BJ (cell line): ENCODE measurements at regions not wholly inside any gene's neighbourhood (a gene's known extent, or its start where the extent isn't known, plus 50 kb on each side); places are given as distances from the start of the nearest gene placed in this dataset.

Source experiments
- CTCF ChIA-PET: fragments of 350-600 bp; formaldehyde crosslinking; extraction: SDS; loops from one replicate; lab custom pipeline; 2021; ENCODE audit warnings: antibody characterized with exemption, inconsistent platforms; lab: Yijun Ruan, JAX
- POLR2A ChIA-PET: fragments of 300-600 bp; sonication (Branson Sonifier 250); formaldehyde crosslinking; extraction: SDS; loops from one replicate; lab custom pipeline; 2021; ENCODE audit warnings: antibody characterized with exemption; lab: Charles Lee
- DNase-seq: peaks from one replicate; pipeline ENCODE4 v3.0.0-alpha.2; 2011; ENCODE audit warnings: low read depth
- H3K27me3 ChIP-seq: 2 replicates; pipeline ENCODE4 v1.6.0; 2011; ENCODE audit warnings: low read length; ENCODE audit not compliant: control insufficient read depth, insufficient read depth
- H3K36me3 ChIP-seq: 2 replicates; pipeline ENCODE4 v1.5.1; 2011; ENCODE audit warnings: low read length; ENCODE audit not compliant: control insufficient read depth, insufficient read depth
- H3K4me3 ChIP-seq: 2 replicates; pipeline ENCODE4 v1.5.1; 2011; ENCODE audit warnings: low read depth, mild to moderate bottlenecking, control low read depth, low read length
- CTCF ChIP-seq: IDR thresholded peaks from 2 replicates; pipeline ENCODE4 v1.5.1; 2011; ENCODE audit warnings: low read depth, mild to moderate bottlenecking, control low read depth, inconsistent platforms, low read length, moderate library complexity; ENCODE audit not compliant: insufficient read depth

GRCh38 chr6:14506656-14507246, 389.2 kb downstream of the CD83 start:
- no peak for DNase-seq
- TF ChIP-seq CTCF, result no peak
- Histone ChIP-seq H3K27me3 (peaks cover 1% of the 10 kb centered on the region; the same call in 1 of the 2 replicates), H3K36me3 (no peaks in the 10 kb centered on the region), H3K4me3 (no peak overlapping the region)
- ChIA-PET CTCF (interaction anchor here (0.6 kb wide), 1 partner anchor 181 kb away, joined by 3 read pairs; no protein-coding TSS in a partner anchor), POLR2A (no interaction called here)

GRCh38 chr6:14509120-14509519, 391.5 kb downstream of the CD83 start:
- POLR2A ChIA-PET, result no interaction called here
- no peak for DNase-seq
- no peak for TF ChIP-seq CTCF
- Histone ChIP-seq H3K27me3 (peaks cover 4% of the 10 kb centered on the region), H3K4me3 (no peak overlapping the region), H3K36me3 (no peaks in the 10 kb centered on the region)
- CTCF ChIA-PET, result interaction anchor here (0.6 to 1.2 kb wide), 2 partner anchors 8 to 224 kb away, joined by 3 to 4 read pairs; no protein-coding TSS in a partner anchor

- H3K4me3 ChIP-seq, result no peak overlapping the region
- peaks cover 4% of the 10 kb centered on the region for H3K27me3 ChIP-seq
- POLR2A ChIA-PET, result no interaction called here
- CTCF ChIA-PET, result interaction anchor here (0.6 to 1.2 kb wide), 4 partner anchors 9 to 223 kb away, joined by 3 to 4 read pairs (median 3); no protein-coding TSS in a partner anchor
- no peak for TF ChIP-seq CTCF
- H3K36me3 ChIP-seq, result no peaks in the 10 kb centered on the region
- DNase-seq, result no peak
Observed at GRCh38 chr6:14510038-14510437, 392.5 kb downstream of the CD83 start.

GRCh38 chr6:14511061-14511586, 393.6 kb downstream of the CD83 start:
- POLR2A ChIA-PET, result no interaction called here
- Histone ChIP-seq H3K4me3 (no peak overlapping the region), H3K27me3 (peaks cover 4% of the 10 kb centered on the region), H3K36me3 (no peaks in the 10 kb centered on the region)
- TF ChIP-seq CTCF, result no peak
- CTCF ChIA-PET, result interaction anchor here (1.0 kb wide), 1 partner anchor 13 kb away, joined by 3 read pairs; no protein-coding TSS in a partner anchor
- no peak for DNase-seq

- Histone ChIP-seq H3K4me3 (no peak overlapping the region), H3K27me3 (peaks cover 4% of the 10 kb centered on the region), H3K36me3 (no peaks in the 10 kb centered on the region)
- TF ChIP-seq CTCF, result no peak
- DNase-seq, result no peak
- ChIA-PET CTCF (no interaction called here), POLR2A (no interaction called here)
Observed at GRCh38 chr6:14512246-14512645, 394.7 kb downstream of the CD83 start.
